PFSK-1 (cell line): ENCODE measurements at regions not wholly inside any gene's neighbourhood (a gene's known extent, or its start where the extent isn't known, plus 50 kb on each side); places are given as distances from the start of the nearest gene placed in this dataset.

ENCODE experiments used
- FOXP2 ChIP-seq: optimal IDR thresholded peaks from 2 replicates; pipeline ENCODE3; 2011; ENCODE audit warnings: borderline replicate concordance, control low read depth, inconsistent platforms; ENCODE audit not compliant: insufficient read depth; ENCODE audit errors: extremely low read length, extremely low read depth
- POLR2AphosphoS5 ChIP-seq: IDR thresholded peaks from 2 replicates; pipeline ENCODE4 v1.6.1; 2012; ENCODE audit warnings: low read depth, mild to moderate bottlenecking, control low read depth, low read length, moderate library complexity
- SIN3A ChIP-seq: IDR thresholded peaks from 2 replicates; pipeline ENCODE4 v1.6.1; 2012; ENCODE audit warnings: mild to moderate bottlenecking, low read length, moderate library complexity, borderline replicate concordance; ENCODE audit not compliant: insufficient read depth
- TAF1 ChIP-seq: IDR thresholded peaks from 2 replicates; pipeline ENCODE4 v1.6.1; 2012; ENCODE audit warnings: low read length, control low read depth, borderline replicate concordance; ENCODE audit not compliant: insufficient read depth
- TF ChIP-seq, protein P1 (sequence below), 2 experiments: IDR thresholded peaks; 2 replicates each; pipeline versions ENCODE4 v1.6.1 to v1.8.0; 2011 to 2012; ENCODE audit warnings: low read depth in 2 of 2, low read length in 2 of 2, control low read depth in 1 of 2, inconsistent platforms in 1 of 2, mild to moderate bottlenecking in 1 of 2, moderate library complexity in 1 of 2; ENCODE audit not compliant: insufficient read depth in 1 of 2

DNA sequence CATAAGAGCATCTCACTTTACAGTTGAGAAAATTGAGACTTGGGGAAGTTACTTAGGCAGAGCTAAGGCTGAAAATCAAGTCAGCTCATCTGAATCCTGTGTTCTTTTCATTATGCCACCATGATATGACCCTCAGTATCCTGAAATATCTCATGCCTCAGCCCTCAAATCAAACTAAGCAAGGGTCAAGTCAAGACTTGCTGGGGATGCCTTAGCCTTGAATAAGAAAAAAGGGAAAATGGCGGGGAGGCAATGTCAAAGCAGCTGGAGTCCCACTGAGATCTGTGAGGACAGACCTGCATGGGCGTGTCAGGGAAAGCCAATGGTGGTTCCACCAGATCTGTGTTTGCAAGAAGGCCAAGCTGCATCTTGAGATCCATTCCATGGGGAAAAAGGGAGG lies 91.0 kb upstream of the CACUL1 start:
- TF ChIP-seq POLR2AphosphoS5 (no peak), TAF1 (no peak), SIN3A (no peak), FOXP2 (no peak)
- TF ChIP-seq, protein P1, sequence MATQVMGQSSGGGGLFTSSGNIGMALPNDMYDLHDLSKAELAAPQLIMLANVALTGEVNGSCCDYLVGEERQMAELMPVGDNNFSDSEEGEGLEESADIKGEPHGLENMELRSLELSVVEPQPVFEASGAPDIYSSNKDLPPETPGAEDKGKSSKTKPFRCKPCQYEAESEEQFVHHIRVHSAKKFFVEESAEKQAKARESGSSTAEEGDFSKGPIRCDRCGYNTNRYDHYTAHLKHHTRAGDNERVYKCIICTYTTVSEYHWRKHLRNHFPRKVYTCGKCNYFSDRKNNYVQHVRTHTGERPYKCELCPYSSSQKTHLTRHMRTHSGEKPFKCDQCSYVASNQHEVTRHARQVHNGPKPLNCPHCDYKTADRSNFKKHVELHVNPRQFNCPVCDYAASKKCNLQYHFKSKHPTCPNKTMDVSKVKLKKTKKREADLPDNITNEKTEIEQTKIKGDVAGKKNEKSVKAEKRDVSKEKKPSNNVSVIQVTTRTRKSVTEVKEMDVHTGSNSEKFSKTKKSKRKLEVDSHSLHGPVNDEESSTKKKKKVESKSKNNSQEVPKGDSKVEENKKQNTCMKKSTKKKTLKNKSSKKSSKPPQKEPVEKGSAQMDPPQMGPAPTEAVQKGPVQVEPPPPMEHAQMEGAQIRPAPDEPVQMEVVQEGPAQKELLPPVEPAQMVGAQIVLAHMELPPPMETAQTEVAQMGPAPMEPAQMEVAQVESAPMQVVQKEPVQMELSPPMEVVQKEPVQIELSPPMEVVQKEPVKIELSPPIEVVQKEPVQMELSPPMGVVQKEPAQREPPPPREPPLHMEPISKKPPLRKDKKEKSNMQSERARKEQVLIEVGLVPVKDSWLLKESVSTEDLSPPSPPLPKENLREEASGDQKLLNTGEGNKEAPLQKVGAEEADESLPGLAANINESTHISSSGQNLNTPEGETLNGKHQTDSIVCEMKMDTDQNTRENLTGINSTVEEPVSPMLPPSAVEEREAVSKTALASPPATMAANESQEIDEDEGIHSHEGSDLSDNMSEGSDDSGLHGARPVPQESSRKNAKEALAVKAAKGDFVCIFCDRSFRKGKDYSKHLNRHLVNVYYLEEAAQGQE (IDR thresholded peaks at IDR 0.05; ENCODE audit: insufficient read depth in 1 of 2, low read depth in 2 of 2, low read length in 2 of 2): no peak
